Pons (tissue), 1 donor: ENCODE measurements at regions not wholly inside any gene's neighbourhood (a gene's known extent, or its start where the extent isn't known, plus 50 kb on each side); places are given as distances from the start of the nearest gene placed in this dataset.
"Not testable (repeated sequence)": the region's sequence is repeated elsewhere in the genome, so short reads cannot be mapped to it uniquely, and the experiment has no call there.

Source experiments
- DNase-seq: peaks from one replicate; pipeline ENCODE4 v3.0.0-alpha.2; 2016; ENCODE audit warnings: low spot score

DNA sequence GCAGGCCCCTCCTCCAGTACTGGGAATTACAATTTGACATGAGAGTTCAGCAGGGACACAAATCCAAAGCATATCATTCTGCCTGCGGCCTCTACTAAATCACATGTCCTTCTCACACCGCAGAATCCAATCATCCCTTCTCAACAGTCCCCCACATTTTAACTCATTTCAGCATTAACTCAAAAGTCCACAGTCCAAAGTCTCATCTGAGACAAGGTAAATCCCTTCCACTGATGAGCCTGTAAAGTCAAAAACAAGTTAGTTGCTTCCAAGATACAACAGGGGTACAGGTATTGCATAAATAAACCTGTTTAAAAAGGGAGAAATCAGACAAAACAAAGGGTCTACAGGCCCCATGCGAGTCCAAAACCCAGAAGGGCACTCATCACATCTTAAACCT, 64.0 kb downstream of the EBNA1BP2 start:
- no peak for DNase-seq

GRCh38 chr1:43107664-43108063, 64.4 kb downstream of the EBNA1BP2 start:
- no peak for DNase-seq

GRCh38 chr1:43104027-43104763, 67.9 kb downstream of the EBNA1BP2 start:
- no peak for DNase-seq

DNA sequence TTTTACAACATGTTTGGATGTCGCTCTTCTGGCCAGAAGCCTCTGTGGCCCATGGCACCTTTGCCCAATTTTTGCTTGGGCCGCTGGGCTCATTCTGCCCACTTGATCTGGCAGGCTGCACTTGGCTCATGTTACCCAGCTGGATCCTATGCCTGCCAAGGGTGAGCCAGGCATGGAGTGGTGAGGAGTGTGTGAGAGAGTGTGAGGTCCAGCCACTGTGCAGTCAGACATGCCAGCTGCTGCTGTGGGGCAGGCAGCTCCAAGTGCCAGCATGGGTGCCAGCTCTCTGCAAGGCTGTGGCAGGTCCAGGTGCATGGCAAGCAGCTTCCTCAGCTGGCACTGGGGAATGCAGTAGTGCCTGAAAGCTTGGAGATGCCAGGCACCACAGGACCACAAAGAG, 71.0 kb downstream of the EBNA1BP2 start:
- DNase-seq, result no peak

GRCh38 chr1:43098200-43098599, 73.9 kb downstream of the EBNA1BP2 start:
- no peak for DNase-seq

DNA sequence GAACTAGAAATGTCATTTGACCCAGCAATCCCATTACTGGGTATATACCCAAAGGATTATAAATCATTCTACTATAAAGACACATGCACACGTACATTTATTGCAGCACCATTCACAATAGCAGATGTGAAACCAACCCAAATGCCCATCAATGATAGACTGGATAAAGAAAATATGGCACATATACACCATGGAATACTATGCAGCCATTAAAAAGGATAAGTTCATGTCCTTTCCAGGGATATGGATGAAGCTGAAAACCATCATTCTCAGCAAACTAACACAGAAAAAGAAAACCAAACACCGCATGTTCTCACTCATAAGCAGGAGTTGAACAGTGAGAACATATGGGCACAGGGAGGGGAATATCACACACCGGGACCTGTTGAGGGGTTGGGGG, 75.6 kb downstream of the EBNA1BP2 start:
- not testable (repeated sequence) for DNase-seq

- not testable (repeated sequence) for DNase-seq
These were observed 81.3 kb downstream of the EBNA1BP2 start for GRCh38 chr1:43090812-43091211.

- not testable (repeated sequence) for DNase-seq
These were observed 81.9 kb downstream of the EBNA1BP2 start for GRCh38 chr1:43090157-43090556.

DNA sequence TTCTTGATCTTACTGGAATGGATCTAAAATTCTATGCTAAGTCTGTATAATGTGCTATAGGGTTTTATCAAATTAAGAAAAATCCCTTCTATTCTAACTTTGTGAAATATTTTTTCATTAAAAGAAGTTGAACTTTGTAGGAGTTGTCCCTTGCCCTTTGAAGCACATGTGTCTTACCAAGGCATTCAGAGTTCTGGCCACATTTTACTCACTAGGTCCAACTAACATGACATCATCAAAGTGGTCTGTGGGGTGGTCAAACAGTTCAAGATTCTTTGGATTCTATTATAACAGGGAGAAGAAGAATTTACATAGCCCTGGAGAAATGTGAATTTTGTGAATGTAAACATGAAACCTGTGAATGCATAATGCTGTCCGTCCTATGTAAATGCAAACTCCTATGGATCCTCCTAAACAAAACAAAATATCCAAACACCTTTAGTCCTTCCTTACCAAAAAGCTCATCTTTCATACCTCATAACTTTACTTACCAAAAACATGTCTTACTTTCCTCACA, 88.7 kb downstream of the EBNA1BP2 start:
- DNase-seq, result no peak

- DNase-seq, result no peak
These were observed 89.3 kb downstream of the EBNA1BP2 start for GRCh38 chr1:43082740-43083139.

GRCh38 chr1:43077273-43077672, 94.8 kb downstream of the EBNA1BP2 start:
- DNase-seq, result no peak

- DNase-seq, result no peak
These were observed 97.4 kb downstream of the EBNA1BP2 start for GRCh38 chr1:43074709-43075108.

GRCh38 chr1:43074244-43074643, 97.8 kb downstream of the EBNA1BP2 start:
- DNase-seq, result no peak

DNA sequence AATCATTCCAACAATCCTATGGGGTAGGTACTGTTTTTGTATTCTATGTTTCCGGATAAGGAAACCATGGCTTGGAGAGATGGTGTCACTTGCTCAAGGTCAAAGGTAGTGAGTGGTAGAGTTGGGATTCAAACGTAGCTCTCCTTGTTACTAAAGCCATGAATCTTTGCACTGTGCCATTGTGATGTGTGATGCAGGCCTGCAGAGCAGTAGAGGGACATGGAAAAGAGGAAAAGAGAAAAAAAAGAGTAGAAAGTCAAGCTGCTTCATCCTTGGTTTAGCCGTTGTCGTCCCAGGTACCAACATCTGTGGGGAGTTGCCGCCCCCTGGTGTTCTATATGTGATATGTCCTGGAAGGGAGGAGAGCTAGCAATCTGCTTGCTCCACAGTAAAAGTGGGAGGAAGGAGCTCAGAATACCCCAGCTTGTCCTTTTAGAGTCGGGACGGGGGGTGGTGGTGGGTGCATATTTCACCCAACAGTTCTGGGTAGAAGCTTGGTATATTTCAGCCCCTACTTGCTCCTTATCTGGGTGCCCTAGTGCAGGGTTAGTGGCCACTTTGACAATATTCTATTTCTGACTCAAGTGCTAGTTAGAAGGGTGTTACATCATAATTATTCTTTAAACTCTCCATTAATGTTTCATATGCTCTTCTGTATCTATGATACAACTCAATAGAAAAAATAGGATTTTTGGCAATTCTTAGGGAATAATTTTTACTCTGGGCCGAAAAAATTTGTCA, 98.4 kb downstream of the EBNA1BP2 start:
- peak; percentile 84 for DNase-seq

DNA sequence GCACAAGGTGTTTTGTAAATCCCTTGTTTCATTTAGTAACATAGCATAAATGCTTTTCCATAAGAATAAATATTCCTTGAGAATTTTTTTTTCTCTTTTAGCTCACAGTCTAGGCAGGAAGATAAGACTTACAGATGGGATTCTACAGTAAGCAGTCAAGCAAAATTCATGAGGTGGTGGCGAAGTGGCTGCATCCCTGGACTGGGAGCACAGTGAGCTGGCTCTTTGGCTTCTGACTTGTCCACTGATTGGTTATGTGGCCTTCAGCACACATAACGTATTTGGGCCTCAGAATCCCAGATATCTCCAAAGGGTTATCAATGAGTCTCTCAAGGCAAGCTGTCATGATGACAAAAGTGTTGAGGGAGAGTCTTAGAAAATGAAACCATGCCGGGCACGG, 99.8 kb downstream of the EBNA1BP2 start:
- DNase-seq, result no peak

DNA sequence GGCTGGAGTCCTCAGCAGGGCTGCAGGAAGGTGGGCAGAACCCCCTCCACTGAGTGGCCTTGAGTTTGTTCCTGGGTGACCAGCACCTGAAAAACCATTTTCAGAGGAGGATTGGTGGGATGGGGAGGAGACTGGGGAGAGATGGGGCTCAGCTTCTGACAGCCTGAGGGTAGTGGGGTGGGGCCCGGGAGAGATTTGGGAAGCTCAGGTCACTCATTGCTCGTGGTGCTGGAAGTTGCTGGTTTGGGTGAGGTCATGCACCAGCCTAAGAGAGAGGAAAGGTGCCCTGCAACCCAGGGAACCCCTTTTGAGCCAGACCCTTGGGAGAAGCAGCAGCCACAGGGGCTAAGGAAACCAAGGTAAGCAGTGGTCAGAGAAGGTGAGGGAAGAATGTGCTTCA, 100.8 kb downstream of the EBNA1BP2 start:
- DNase-seq, result no peak

GRCh38 chr1:43069461-43070050, 102.5 kb downstream of the EBNA1BP2 start:
- DNase-seq, result no peak

DNA sequence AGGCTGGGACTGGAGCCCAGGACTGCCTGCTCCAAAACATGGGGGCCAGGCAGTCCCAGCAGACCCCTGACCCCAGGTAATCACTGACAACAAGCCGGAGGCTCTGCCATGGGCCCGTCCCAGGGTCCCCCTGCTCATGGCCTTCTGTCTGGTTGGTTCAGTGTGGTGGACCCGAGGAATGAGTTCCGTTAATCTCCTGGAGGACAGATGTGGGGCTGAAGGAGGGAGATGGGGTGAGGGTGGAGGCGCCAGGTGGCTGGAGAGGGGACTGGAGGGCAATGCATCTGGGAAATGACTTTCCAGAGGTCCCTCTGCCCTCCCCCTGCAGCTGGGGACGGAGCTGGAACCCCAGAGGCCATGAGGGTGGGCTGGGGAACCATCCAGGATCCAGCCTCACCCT, 103.2 kb downstream of the EBNA1BP2 start:
- DNase-seq, result no peak

GRCh38 chr1:43067977-43068751, 103.9 kb downstream of the EBNA1BP2 start:
- DNase-seq, result no peak

- DNase-seq, result no peak
These were observed 104.8 kb downstream of the EBNA1BP2 start for GRCh38 chr1:43067233-43067745.

- no peak for DNase-seq
These were observed 105.5 kb downstream of the EBNA1BP2 start for GRCh38 chr1:43066578-43066977.
